HCT116 (cell line): ENCODE measurements at regions not wholly inside any gene's neighbourhood (a gene's known extent, or its start where the extent isn't known, plus 50 kb on each side); places are given as distances from the start of the nearest gene placed in this dataset.

Source experiments
- ATAC-seq: fragments of 200-7000 bp; cut with Tn5 transposase; 2 replicates; pipeline ENCODE4 v1.9.1; 2020; ENCODE audit warnings: mild to moderate bottlenecking, moderate library complexity
- BruUV-seq: library from RNA; stranded (reverse); fragments of 400-500 nt; replicated peaks from 2 replicates; lab custom pipeline; 2021; lab: Mats Ljungman, UMichigan
- CTCF ChIA-PET: fragments of 300-600 bp; sonication (Branson Sonifier 250); formaldehyde crosslinking; loops from one replicate; lab custom pipeline; 2021; ENCODE audit warnings: antibody characterized with exemption; lab: Charles Lee
- POLR2A ChIA-PET: fragments of 300-600, 350-600 bp; sonication (Branson Sonifier 250); formaldehyde crosslinking; loops from one replicate; lab custom pipeline; 2021; ENCODE audit warnings: antibody characterized with exemption; lab: Charles Lee
- RAD21 ChIA-PET, 2 experiments: fragments of 300-600 bp; sonication (Branson Sonifier 250); formaldehyde crosslinking; loops; one replicate each; lab custom pipeline; 2023; ENCODE audit warnings: low total read pairs in 2 of 2; ENCODE audit not compliant: uncharacterized antibody in 2 of 2, unreplicated experiment in 2 of 2, low non-redundant PET in 1 of 2; lab: Charles Lee
- DNase-seq: peaks from one replicate; pipeline ENCODE4 v3.0.0-alpha.2; 2010; ENCODE audit warnings: low read depth, low spot score
- H2AFZ ChIP-seq: fragments of 200-600 bp; shearing (Covaris generic), sonication (generic); 2 replicates; pipeline ENCODE4 v1.6.1; 2017; ENCODE audit warnings: low read depth, mixed run types, mixed read lengths, antibody characterized with exemption, low read length; ENCODE audit not compliant: poor library complexity, severe bottlenecking
- H3K27ac ChIP-seq: 2 replicates; pipeline ENCODE4 v1.5.1; 2012; ENCODE audit warnings: low read depth, low read length
- H3K27me3 ChIP-seq: fragments of 200-600 bp; sonication (generic); 2 replicates; pipeline ENCODE4 v1.6.1; 2016; ENCODE audit warnings: mixed run types, low read length, mixed read lengths; ENCODE audit not compliant: insufficient read depth
- H3K36me3 ChIP-seq, 2 experiments: fragments of 200-500 bp in 1 of 2; fragments of 200-600 bp in 1 of 2; sonication (Bioruptor generic) in 1 of 2; sonication (generic) in 1 of 2; 2 replicates each; pipeline versions ENCODE4 v1.5.1 to v1.6.1; 2014 to 2016; ENCODE audit warnings: low read length in 2 of 2, inconsistent platforms in 1 of 2, mixed read lengths in 1 of 2, mixed run types in 1 of 2; ENCODE audit not compliant: insufficient read depth in 2 of 2, control insufficient read depth in 1 of 2
- H3K4me1 ChIP-seq, 2 experiments: fragments of 200-600 bp in 1 of 2; sonication (generic) in 1 of 2; 2 replicates each; pipeline versions ENCODE4 v1.5.1 to v1.6.1; 2012 to 2017; ENCODE audit warnings: low read length in 2 of 2, inconsistent platforms in 1 of 2, mild to moderate bottlenecking in 1 of 2, mixed read lengths in 1 of 2, mixed run types in 1 of 2, moderate library complexity in 1 of 2; ENCODE audit not compliant: insufficient read depth in 2 of 2, control insufficient read depth in 1 of 2
- H3K4me2 ChIP-seq: fragments of 200-600 bp; sonication (generic); 2 replicates; pipeline ENCODE4 v1.6.1; 2017; ENCODE audit warnings: mixed run types, low read length, mixed read lengths
- H3K4me3 ChIP-seq, 2 experiments: fragments of 200-600 bp in 1 of 2; sonication (generic) in 1 of 2; replicated peaks in 1 of 2; 2 replicates each; pipeline ENCODE4 v1.5.1; 2011 to 2016; ENCODE audit warnings: low read length in 2 of 2, control low read depth in 1 of 2, low read depth in 1 of 2, mild to moderate bottlenecking in 1 of 2, mixed read lengths in 1 of 2, mixed run types in 1 of 2
- H3K79me2 ChIP-seq: fragments of 200-600 bp; sonication (generic); 2 replicates; pipeline ENCODE4 v1.6.1; 2017; ENCODE audit warnings: mild to moderate bottlenecking, mixed run types, low read length, moderate library complexity, mixed read lengths; ENCODE audit not compliant: insufficient read depth
- H3K9ac ChIP-seq: fragments of 200-600 bp; sonication (generic); 2 replicates; pipeline ENCODE4 v1.6.1; 2016; ENCODE audit warnings: low read length, mixed read lengths
- H3K9me2 ChIP-seq: fragments of 200-600 bp; sonication (generic), shearing (Covaris generic); 2 replicates; pipeline ENCODE4 v1.6.1; 2017; ENCODE audit warnings: mixed run types, mild to moderate bottlenecking, moderate library complexity; ENCODE audit not compliant: insufficient read depth
- H3K9me3 ChIP-seq, 2 experiments: fragments of 200-500 bp in 1 of 2; fragments of 200-600 bp in 1 of 2; sonication (Bioruptor generic) in 1 of 2; sonication (generic) in 1 of 2; 2 replicates each; pipeline ENCODE4 v1.6.1; 2014 to 2017; ENCODE audit warnings: low read length in 2 of 2, mixed read lengths in 2 of 2, inconsistent platforms in 1 of 2, low read depth in 1 of 2, mild to moderate bottlenecking in 1 of 2, mixed run types in 1 of 2, moderate library complexity in 1 of 2; ENCODE audit not compliant: control insufficient read depth in 1 of 2, insufficient read depth in 1 of 2
- H4K20me1 ChIP-seq: fragments of 200-600 bp; sonication (generic), shearing (Covaris generic); 2 replicates; pipeline ENCODE4 v1.6.1; 2017; ENCODE audit warnings: mixed run types, mild to moderate bottlenecking, moderate library complexity; ENCODE audit not compliant: insufficient read depth
- EZH2 ChIP-seq: fragments of 200-600 bp; sonication (generic); IDR thresholded peaks from 2 replicates; pipeline ENCODE4 v1.6.1; 2017; ENCODE audit warnings: antibody characterized with exemption, mixed run types
- JUND ChIP-seq: IDR thresholded peaks from 2 replicates; pipeline ENCODE4 v1.6.1; 2012
- POLR2AphosphoS5 ChIP-seq: IDR thresholded peaks from 2 replicates; pipeline ENCODE4 v1.6.1; 2011; ENCODE audit warnings: mild to moderate bottlenecking, low read depth, low read length, moderate library complexity
- RAD21 ChIP-seq: IDR thresholded peaks from 2 replicates; pipeline ENCODE4 v1.6.1; 2012; ENCODE audit warnings: low read depth, mild to moderate bottlenecking
- SRF ChIP-seq: IDR thresholded peaks from 2 replicates; pipeline ENCODE4 v1.6.1; 2012; ENCODE audit warnings: low read depth
- ZFX ChIP-seq: fragments of 450-650 bp; IDR thresholded peaks from 2 replicates; pipeline ENCODE4 v1.6.1; 2017
- ZNF274 ChIP-seq: fragments of 200-500 bp; sonication (Bioruptor generic); IDR thresholded peaks from 2 replicates; pipeline ENCODE4 v1.6.1; 2014; ENCODE audit warnings: mild to moderate bottlenecking, low read depth, low read length, inconsistent platforms
- intact Hi-C: fragments of 100-400 bp; cut with micrococcal nuclease; formaldehyde crosslinking; loops from 2 replicates; pipeline ENCODE4 v1.10.0; 2022
- TF ChIP-seq, protein P1 (sequence below): IDR thresholded peaks from 2 replicates; pipeline ENCODE4 v1.6.1; 2012
- TF ChIP-seq, protein P2 (sequence below), 3 experiments: fragments of 200-600 bp in 1 of 3; sonication (generic) in 1 of 3; IDR thresholded peaks in 2 of 3; conservative IDR thresholded peaks in 1 of 3; 2 replicates each; pipeline ENCODE4 v1.5.1; 2012 to 2017; ENCODE audit warnings: low read depth in 2 of 3, low read length in 2 of 3, antibody characterized with exemption in 1 of 3, borderline replicate concordance in 1 of 3, control low read depth in 1 of 3, mild to moderate bottlenecking in 1 of 3, mixed read lengths in 1 of 3, mixed run types in 1 of 3, moderate library complexity in 1 of 3; ENCODE audit not compliant: insufficient read depth in 1 of 3

DNA sequence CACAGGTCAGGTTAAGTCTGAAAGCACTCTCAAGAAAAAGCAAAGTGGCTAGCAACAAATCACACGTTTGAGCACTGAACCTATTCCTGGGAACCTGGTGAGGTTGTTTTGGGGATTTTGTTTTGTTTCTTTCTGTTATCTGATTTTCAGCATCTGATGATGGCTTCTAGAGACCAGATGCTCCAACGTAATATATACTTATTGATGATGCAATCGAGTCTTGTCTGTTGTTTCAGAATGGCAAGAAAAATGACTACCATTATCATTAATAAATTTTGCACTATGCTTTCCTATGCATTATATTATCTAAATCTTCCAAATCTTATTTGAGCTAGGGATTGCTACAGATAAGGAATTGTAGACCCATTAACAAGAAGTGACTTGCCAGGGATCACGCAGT is 312.3 kb upstream of the FAT3 start:
- Histone ChIP-seq H3K27me3 (no peaks in the 10 kb centered on the region), H3K27ac (no peak overlapping the region), H3K9ac (no peak overlapping the region), H3K79me2 (no peaks in the 10 kb centered on the region), H4K20me1 (no peaks in the 10 kb centered on the region), H3K9me2 (no peaks in the 10 kb centered on the region), H3K4me1 (no peaks in the 10 kb centered on the region), H3K4me2 (no peak overlapping the region), H2AFZ (no peak overlapping the region), H3K9me3 (peaks cover 8 to 23% of the 10 kb centered on the region in 2 experiments; a peak in 2 of 4 replicates), H3K36me3 (no peaks in the 10 kb centered on the region), H3K4me3 (no peak overlapping the region)
- no peak for ATAC-seq
- CTCF ChIA-PET = no interaction called here
- BruUV-seq = no TSS peak
- RAD21 ChIA-PET = no interaction called here
- no peak for TF ChIP-seq ZFX
- no peak for TF ChIP-seq POLR2AphosphoS5
- no peak for TF ChIP-seq EZH2
- no peak for TF ChIP-seq JUND
- TF ChIP-seq RAD21 = no peak
- TF ChIP-seq, protein P1, sequence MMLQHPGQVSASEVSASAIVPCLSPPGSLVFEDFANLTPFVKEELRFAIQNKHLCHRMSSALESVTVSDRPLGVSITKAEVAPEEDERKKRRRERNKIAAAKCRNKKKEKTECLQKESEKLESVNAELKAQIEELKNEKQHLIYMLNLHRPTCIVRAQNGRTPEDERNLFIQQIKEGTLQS = no peak
- no peak for TF ChIP-seq ZNF274
- TF ChIP-seq, protein P2, sequence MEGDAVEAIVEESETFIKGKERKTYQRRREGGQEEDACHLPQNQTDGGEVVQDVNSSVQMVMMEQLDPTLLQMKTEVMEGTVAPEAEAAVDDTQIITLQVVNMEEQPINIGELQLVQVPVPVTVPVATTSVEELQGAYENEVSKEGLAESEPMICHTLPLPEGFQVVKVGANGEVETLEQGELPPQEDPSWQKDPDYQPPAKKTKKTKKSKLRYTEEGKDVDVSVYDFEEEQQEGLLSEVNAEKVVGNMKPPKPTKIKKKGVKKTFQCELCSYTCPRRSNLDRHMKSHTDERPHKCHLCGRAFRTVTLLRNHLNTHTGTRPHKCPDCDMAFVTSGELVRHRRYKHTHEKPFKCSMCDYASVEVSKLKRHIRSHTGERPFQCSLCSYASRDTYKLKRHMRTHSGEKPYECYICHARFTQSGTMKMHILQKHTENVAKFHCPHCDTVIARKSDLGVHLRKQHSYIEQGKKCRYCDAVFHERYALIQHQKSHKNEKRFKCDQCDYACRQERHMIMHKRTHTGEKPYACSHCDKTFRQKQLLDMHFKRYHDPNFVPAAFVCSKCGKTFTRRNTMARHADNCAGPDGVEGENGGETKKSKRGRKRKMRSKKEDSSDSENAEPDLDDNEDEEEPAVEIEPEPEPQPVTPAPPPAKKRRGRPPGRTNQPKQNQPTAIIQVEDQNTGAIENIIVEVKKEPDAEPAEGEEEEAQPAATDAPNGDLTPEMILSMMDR (IDR thresholded peaks at IDR 0.05 in 2 of 3, conservative IDR thresholded peaks at IDR 0.05 in 1 of 3; ENCODE audit: borderline replicate concordance in 1 of 3, insufficient read depth in 1 of 3, low read depth in 2 of 3, low read length in 2 of 3) = no peak
- no peak for TF ChIP-seq SRF
- intact Hi-C loops = no loop called here
- POLR2A ChIA-PET = no interaction called here
- no peak for DNase-seq
